ENCODE measurements at regions not wholly inside any gene's neighbourhood (a gene's known extent, or its start where the extent isn't known, plus 50 kb on each side); places are given as distances from the start of the nearest gene placed in this dataset.

GRCh38 chr10:3294919-3295581 lies 122.5 kb upstream of the PITRM1 start:
- DNase-seq (ENCODE audit: low spot score), result no peak
- peaks cover 6% of the 10 kb centered on the region for H3K4me1 Mint-ChIP-seq (ENCODE audit: unreplicated experiment)
- H3K36me3 Mint-ChIP-seq (ENCODE audit: low read depth, unreplicated experiment), result no peaks in the 10 kb centered on the region
- H3K27ac Mint-ChIP-seq (ENCODE audit: unreplicated experiment), result no peak overlapping the region
- no peak overlapping the region for H3K4me3 Mint-ChIP-seq (ENCODE audit: unreplicated experiment)
- H3K27me3 Mint-ChIP-seq (ENCODE audit: unreplicated experiment), result no peaks in the 10 kb centered on the region
- no peaks in the 10 kb centered on the region for H3K9me3 Mint-ChIP-seq (ENCODE audit: unreplicated experiment)
- no peak for TF ChIP-seq CTCF (IDR thresholded peaks at IDR 0.05; ENCODE audit: unreplicated experiment)

GRCh38 chr10:3293581-3294431 lies 121.2 kb upstream of the PITRM1 start:
- H3K27ac Mint-ChIP-seq (ENCODE audit: unreplicated experiment), result no peak overlapping the region
- DNase-seq (ENCODE audit: low spot score), result no peak
- peaks cover 5% of the 10 kb centered on the region for H3K27me3 Mint-ChIP-seq (ENCODE audit: unreplicated experiment)
- TF ChIP-seq CTCF (IDR thresholded peaks at IDR 0.05; ENCODE audit: unreplicated experiment), result no peak
- H3K4me1 Mint-ChIP-seq (ENCODE audit: unreplicated experiment), result peaks cover 10% of the 10 kb centered on the region
- no peak overlapping the region for H3K4me3 Mint-ChIP-seq (ENCODE audit: unreplicated experiment)
- no peaks in the 10 kb centered on the region for H3K36me3 Mint-ChIP-seq (ENCODE audit: low read depth, unreplicated experiment)
- H3K9me3 Mint-ChIP-seq (ENCODE audit: unreplicated experiment), result no peaks in the 10 kb centered on the region

GRCh38 chr10:3292636-3293035 lies 120.1 kb upstream of the PITRM1 start:
- Mint-ChIP-seq H3K27ac (ENCODE audit: unreplicated experiment) (no peak overlapping the region), H3K4me3 (ENCODE audit: unreplicated experiment) (no peak overlapping the region), H3K36me3 (ENCODE audit: low read depth, unreplicated experiment) (no peaks in the 10 kb centered on the region), H3K9me3 (ENCODE audit: unreplicated experiment) (no peaks in the 10 kb centered on the region), H3K27me3 (ENCODE audit: unreplicated experiment) (peaks cover 7% of the 10 kb centered on the region), H3K4me1 (ENCODE audit: unreplicated experiment) (peaks cover 11% of the 10 kb centered on the region)
- TF ChIP-seq CTCF (IDR thresholded peaks at IDR 0.05; ENCODE audit: unreplicated experiment), result no peak
- DNase-seq (ENCODE audit: low spot score), result no peak

GRCh38 chr10:3290550-3290949 lies 118.0 kb upstream of the PITRM1 start:
- no peak overlapping the region for H3K27ac Mint-ChIP-seq (ENCODE audit: unreplicated experiment)
- no peaks in the 10 kb centered on the region for H3K9me3 Mint-ChIP-seq (ENCODE audit: unreplicated experiment)

More at GRCh38 chr10:3290550-3290949, 118.0 kb upstream of the PITRM1 start:
- Mint-ChIP-seq H3K4me3 (ENCODE audit: unreplicated experiment) (no peak overlapping the region), H3K36me3 (ENCODE audit: low read depth, unreplicated experiment) (no peaks in the 10 kb centered on the region), H3K4me1 (ENCODE audit: unreplicated experiment) (peaks cover 11% of the 10 kb centered on the region), H3K27me3 (ENCODE audit: unreplicated experiment) (peaks cover 7% of the 10 kb centered on the region)
- no peak for TF ChIP-seq CTCF (IDR thresholded peaks at IDR 0.05; ENCODE audit: unreplicated experiment)
- DNase-seq (ENCODE audit: low spot score), result no peak

Data from endothelial cell (in vitro differentiated cells).